Naive thymus-derived CD4-positive, alpha-beta T cell (primary cell): ENCODE measurements at regions not wholly inside any gene's neighbourhood (a gene's known extent, or its start where the extent isn't known, plus 50 kb on each side); places are given as distances from the start of the nearest gene placed in this dataset.

Source experiments
- ATAC-seq: fragments of 150-1000 bp; cut with Tn5 transposase; 2 replicates; pipeline ENCODE4 v1.10.0; 2021; ENCODE audit warnings: mild to moderate bottlenecking, moderate library complexity
- CTCF ChIA-PET: fragments of 350-600 bp; sonication (Branson Sonifier 250); formaldehyde crosslinking; loops from one replicate; lab custom pipeline; 2021; ENCODE audit warnings: antibody characterized with exemption; lab: Charles Lee
- POLR2A ChIA-PET: fragments of 350-600 bp; sonication (Branson Sonifier 250); formaldehyde crosslinking; loops from one replicate; lab custom pipeline; 2021; ENCODE audit warnings: antibody characterized with exemption, inconsistent platforms; lab: Charles Lee
- DNase-seq, 9 donors: peaks; one replicate each; pipeline versions ENCODE4 v3.0.0 to v3.0.0-alpha.2; 2020 to 2022; ENCODE audit warnings: mixed read lengths in 1 of 9
- H3K27ac ChIP-seq: one replicate; pipeline ENCODE4 v1.7.0; 2013; ENCODE audit warnings: mild to moderate bottlenecking, low read depth, low read length, moderate library complexity
- H3K27me3 ChIP-seq, 2 donors: one replicate each; pipeline ENCODE4 v1.7.0; 2013; ENCODE audit warnings: low read length in 2 of 2, mild to moderate bottlenecking in 2 of 2, moderate library complexity in 2 of 2; ENCODE audit not compliant: control insufficient read depth in 2 of 2, insufficient read depth in 2 of 2
- H3K36me3 ChIP-seq, 3 experiments: 1 replicate in 2 of 3; 2 replicates in 1 of 3; pipeline ENCODE4 v1.7.0; 2013; ENCODE audit warnings: low read length in 3 of 3, mild to moderate bottlenecking in 3 of 3, moderate library complexity in 1 of 3; ENCODE audit not compliant: insufficient read depth in 3 of 3, control insufficient read depth in 2 of 3
- H3K4me1 ChIP-seq, 2 donors: one replicate each; pipeline ENCODE4 v1.7.0; 2013; ENCODE audit warnings: low read length in 2 of 2, mild to moderate bottlenecking in 2 of 2, moderate library complexity in 1 of 2; ENCODE audit not compliant: control insufficient read depth in 2 of 2, insufficient read depth in 2 of 2
- H3K4me3 ChIP-seq: 2 replicates; pipeline ENCODE4 v1.7.0; 2013; ENCODE audit warnings: mild to moderate bottlenecking, low read length
- H3K9me3 ChIP-seq, 3 experiments: 1 replicate in 2 of 3; 2 replicates in 1 of 3; pipeline ENCODE4 v1.7.0; 2013; ENCODE audit warnings: low read length in 3 of 3; ENCODE audit not compliant: control insufficient read depth in 2 of 3
- H3K27ac Mint-ChIP-seq, 9 donors: one replicate each; pipeline ENCODE4 v1.8.0; 2020 to 2022; ENCODE audit warnings: mixed read lengths in 9 of 9, mild to moderate bottlenecking in 8 of 9, moderate library complexity in 5 of 9, inconsistent platforms in 2 of 9
- H3K27me3 Mint-ChIP-seq, 5 donors: one replicate each; pipeline ENCODE4 v1.8.0; 2021 to 2022; ENCODE audit warnings: mixed read lengths in 5 of 5, mild to moderate bottlenecking in 1 of 5
- H3K36me3 Mint-ChIP-seq, 5 donors: one replicate each; pipeline ENCODE4 v1.8.0; 2020 to 2022; ENCODE audit warnings: mixed read lengths in 5 of 5, mild to moderate bottlenecking in 3 of 5, inconsistent platforms in 1 of 5
- H3K4me1 Mint-ChIP-seq, 7 donors: one replicate each; pipeline ENCODE4 v1.8.0; 2020 to 2022; ENCODE audit warnings: mixed read lengths in 7 of 7, mild to moderate bottlenecking in 3 of 7, inconsistent platforms in 1 of 7
- H3K4me3 Mint-ChIP-seq, 10 donors: one replicate each; pipeline ENCODE4 v1.8.0; 2020 to 2022; ENCODE audit warnings: mild to moderate bottlenecking in 10 of 10, mixed read lengths in 10 of 10, moderate library complexity in 6 of 10, inconsistent platforms in 2 of 10
- H3K9me3 Mint-ChIP-seq, 11 donors: one replicate each; pipeline ENCODE4 v1.8.0; 2020 to 2022; ENCODE audit warnings: mixed read lengths in 11 of 11, mild to moderate bottlenecking in 4 of 11, inconsistent platforms in 1 of 11, moderate library complexity in 1 of 11
- intact Hi-C, 2 donors: fragments of 100-400 bp; cut with micrococcal nuclease; formaldehyde crosslinking; loops; one replicate each; pipeline ENCODE4 v1.15.1; 2023

DNA sequence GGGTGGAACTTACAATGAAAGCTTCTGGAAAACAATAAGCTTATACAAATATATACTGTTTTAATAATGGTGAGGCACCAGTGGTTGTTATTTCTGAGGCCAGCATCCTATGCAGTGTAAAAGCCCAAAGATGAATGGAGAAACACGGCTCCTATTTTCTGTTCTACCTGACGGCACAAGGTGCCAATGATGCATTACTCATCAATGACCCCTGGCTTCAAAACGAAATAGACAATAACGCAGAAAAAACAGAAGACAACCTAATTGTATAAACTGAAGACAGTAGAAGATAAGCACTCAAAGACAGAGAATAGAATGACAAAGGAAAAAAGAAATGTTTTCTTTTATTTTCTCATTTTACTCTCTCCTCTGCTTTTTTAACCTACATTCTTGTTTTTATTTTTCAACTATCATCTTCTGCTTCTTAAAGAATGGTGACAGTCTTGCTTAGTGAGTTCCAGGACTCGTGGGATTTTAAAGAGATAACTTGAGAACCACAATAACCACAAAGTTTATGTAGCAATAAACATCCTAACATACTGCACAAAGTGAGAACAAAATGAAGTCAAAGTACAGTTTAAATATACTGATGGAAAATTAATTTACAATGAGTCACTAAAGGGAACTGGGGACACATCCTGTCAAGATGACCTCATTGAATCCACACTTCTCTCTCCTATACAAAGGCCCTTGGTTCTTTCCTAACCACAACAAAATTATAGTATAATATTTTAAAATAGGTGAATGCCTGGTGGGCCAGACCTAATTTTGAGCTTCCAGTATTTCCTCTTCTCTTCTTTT lies 169.8 kb downstream of the BTC start:
- Mint-ChIP-seq H3K9me3 (no peaks in the 10 kb centered on the region), H3K4me3 (peak overlapping the region in 5 of 10 donors; percentile 6 to 56 (median 36)), H3K27me3 (peaks cover 0 to 2% (median 0%) of the 10 kb centered on the region in 5 donors), H3K4me1 (peaks cover 7 to 60% (median 46%) of the 10 kb centered on the region in 7 donors), H3K27ac (peak overlapping the region in 6 of 9 donors; percentile 13 to 68 (median 24)), H3K36me3 (no peaks in the 10 kb centered on the region)
- DNase-seq (peak in 3 of 9 donors; percentile 6 to 36 (median 15)), ATAC-seq (peak; percentile 65)
- Histone ChIP-seq H3K36me3 (no peaks in the 10 kb centered on the region), H3K4me3 (no peak overlapping the region), H3K4me1 (peaks cover 0 to 20% of the 10 kb centered on the region in 2 donors), H3K27me3 (no peaks in the 10 kb centered on the region), H3K9me3 (no peaks in the 10 kb centered on the region), H3K27ac (no peak overlapping the region)
- POLR2A ChIA-PET, result interaction anchor here (0.5 kb wide), 1 partner anchor 34 kb away, joined by 3 read pairs; no protein-coding TSS in a partner anchor
- CTCF ChIA-PET, result interaction anchor here (0.6 to 2.1 kb wide), 4 partner anchors 9 to 51 kb away, joined by 3 to 5 read pairs (median 4); no protein-coding TSS in a partner anchor
- intact Hi-C loops, result loop anchor here (1.0 to 5.0 kb wide), 5 partner anchors 8 to 467 kb away; partner anchors contain the start of genes EPGN (in 1 of the 2) and MTHFD2L (in 1 of the 2)

DNA sequence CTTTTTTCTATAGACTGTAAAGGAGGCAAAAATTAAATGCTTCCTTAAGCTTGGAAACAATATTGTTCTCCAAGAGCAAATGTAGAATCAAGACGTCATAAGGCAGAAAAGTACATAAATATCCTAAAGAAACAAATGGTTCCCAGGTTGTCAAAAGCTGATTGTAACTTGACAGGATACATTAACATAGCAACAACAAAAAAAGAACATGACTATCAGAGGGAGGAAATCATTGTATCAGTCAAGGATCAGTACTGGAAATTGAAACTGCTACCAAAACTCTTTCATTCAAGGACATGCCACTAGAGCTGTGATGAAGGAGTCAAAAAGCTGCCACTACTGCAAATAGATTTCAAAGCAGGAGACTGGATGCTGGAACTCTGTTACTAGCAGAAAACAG lies 168.3 kb downstream of the BTC start:
- ChIA-PET CTCF (interaction anchor here (1.1 kb wide), 1 partner anchor 248 kb away, joined by 5 read pairs; no protein-coding TSS in a partner anchor), POLR2A (interaction anchor here (0.6 kb wide), 1 partner anchor 326 kb away, joined by 3 read pairs; no protein-coding TSS in a partner anchor)
- peak overlapping the region in 2 of 10 donors; percentile 37 to 44 for H3K4me3 Mint-ChIP-seq
- H3K4me1 Mint-ChIP-seq, result peaks cover 7 to 74% (median 58%) of the 10 kb centered on the region in 7 donors
- Histone ChIP-seq H3K4me3 (no peak overlapping the region), H3K27ac (no peak overlapping the region), H3K4me1 (peaks cover 0 to 20% of the 10 kb centered on the region in 2 donors), H3K36me3 (no peaks in the 10 kb centered on the region), H3K27me3 (no peaks in the 10 kb centered on the region), H3K9me3 (no peaks in the 10 kb centered on the region)
- H3K27ac Mint-ChIP-seq, result peak overlapping the region in 6 of 9 donors; percentile 5 to 46 (median 32)
- H3K27me3 Mint-ChIP-seq, result peaks cover 0 to 2% (median 0%) of the 10 kb centered on the region in 5 donors
- H3K36me3 Mint-ChIP-seq, result no peaks in the 10 kb centered on the region
- DNase-seq (no peak), ATAC-seq (no peak)
- intact Hi-C loops, result loop anchor here (5.0 kb wide), 3 partner anchors 89 to 469 kb away; partner anchors contain the start of genes EPGN (in 1 of the 2) and MTHFD2L (in 1 of the 2)
- no peaks in the 10 kb centered on the region for H3K9me3 Mint-ChIP-seq

DNA sequence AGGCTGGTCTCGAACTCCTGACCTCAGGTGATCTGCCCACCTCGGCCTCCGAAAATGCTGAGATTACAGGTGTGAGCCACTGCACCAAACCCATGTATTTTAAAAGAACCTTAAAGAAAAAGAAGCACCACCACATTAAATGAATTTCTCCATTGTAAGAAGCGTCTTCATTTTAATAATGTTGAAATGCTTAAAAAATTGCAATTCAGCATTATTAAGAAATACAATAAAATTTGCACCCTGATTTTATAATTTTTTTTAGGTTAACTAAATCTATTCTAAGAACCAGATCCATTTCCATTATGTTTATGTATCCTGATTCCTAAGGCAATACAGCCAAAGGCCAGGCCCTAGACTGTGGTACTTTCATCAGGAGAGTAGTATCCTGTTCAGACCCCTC lies 167.2 kb downstream of the BTC start:
- Mint-ChIP-seq H3K4me1 (peaks cover 8 to 86% (median 68%) of the 10 kb centered on the region in 7 donors), H3K36me3 (no peaks in the 10 kb centered on the region), H3K27me3 (no peaks in the 10 kb centered on the region), H3K4me3 (no peak overlapping the region), H3K9me3 (no peaks in the 10 kb centered on the region), H3K27ac (peak overlapping the region in 1 of 9 donors; percentile 46)
- ChIA-PET CTCF (no interaction called here), POLR2A (no interaction called here)
- intact Hi-C loops, result loop anchor here (5.0 kb wide), 3 partner anchors 90 to 470 kb away; partner anchors contain the start of genes EPGN (in 1 of the 2) and MTHFD2L (in 1 of the 2)
- no peak for ATAC-seq
- no peak overlapping the region for H3K27ac ChIP-seq
- no peaks in the 10 kb centered on the region for H3K9me3 ChIP-seq
- DNase-seq, result no peak
- H3K4me1 ChIP-seq, result peaks cover 0 to 23% of the 10 kb centered on the region in 2 donors
- H3K36me3 ChIP-seq, result no peaks in the 10 kb centered on the region
- no peaks in the 10 kb centered on the region for H3K27me3 ChIP-seq
- H3K4me3 ChIP-seq, result no peak overlapping the region

DNA sequence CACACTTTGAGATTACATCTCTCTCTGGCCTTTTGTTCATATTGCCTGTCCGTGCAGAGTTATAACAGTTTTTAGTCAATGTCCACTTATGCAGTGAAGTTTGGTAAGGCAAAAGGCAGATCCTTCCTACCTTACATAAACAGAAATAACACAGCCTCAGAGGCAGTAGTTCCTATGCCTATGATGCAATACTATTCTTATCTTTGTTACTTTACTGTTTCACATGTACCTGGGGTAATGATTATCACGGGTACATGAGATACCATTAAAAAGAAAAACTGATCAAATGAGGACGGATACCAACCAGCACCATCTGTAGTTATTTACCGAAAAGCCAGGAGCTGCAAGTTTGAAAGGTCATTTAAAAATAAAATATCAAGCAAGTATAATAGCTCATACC lies 166.8 kb downstream of the BTC start:
- H3K9me3 Mint-ChIP-seq, result no peaks in the 10 kb centered on the region
- ChIA-PET CTCF (no interaction called here), POLR2A (no interaction called here)
- H3K27me3 Mint-ChIP-seq, result no peaks in the 10 kb centered on the region
- H3K4me3 Mint-ChIP-seq, result no peak overlapping the region
- ATAC-seq, result no peak
- no peak overlapping the region for H3K27ac Mint-ChIP-seq
- H3K9me3 ChIP-seq, result no peaks in the 10 kb centered on the region
- H3K4me3 ChIP-seq, result no peak overlapping the region
- no peak for DNase-seq
- H3K4me1 Mint-ChIP-seq, result peaks cover 9 to 90% (median 71%) of the 10 kb centered on the region in 7 donors
- no peaks in the 10 kb centered on the region for H3K36me3 ChIP-seq
- H3K36me3 Mint-ChIP-seq, result no peaks in the 10 kb centered on the region
- intact Hi-C loops, result loop anchor here (5.0 kb wide), 3 partner anchors 90 to 470 kb away; partner anchors contain the start of genes EPGN (in 1 of the 2) and MTHFD2L (in 1 of the 2)
- H3K27me3 ChIP-seq, result no peaks in the 10 kb centered on the region
- H3K4me1 ChIP-seq, result peaks cover 0 to 25% of the 10 kb centered on the region in 2 donors
- H3K27ac ChIP-seq, result no peak overlapping the region

DNA sequence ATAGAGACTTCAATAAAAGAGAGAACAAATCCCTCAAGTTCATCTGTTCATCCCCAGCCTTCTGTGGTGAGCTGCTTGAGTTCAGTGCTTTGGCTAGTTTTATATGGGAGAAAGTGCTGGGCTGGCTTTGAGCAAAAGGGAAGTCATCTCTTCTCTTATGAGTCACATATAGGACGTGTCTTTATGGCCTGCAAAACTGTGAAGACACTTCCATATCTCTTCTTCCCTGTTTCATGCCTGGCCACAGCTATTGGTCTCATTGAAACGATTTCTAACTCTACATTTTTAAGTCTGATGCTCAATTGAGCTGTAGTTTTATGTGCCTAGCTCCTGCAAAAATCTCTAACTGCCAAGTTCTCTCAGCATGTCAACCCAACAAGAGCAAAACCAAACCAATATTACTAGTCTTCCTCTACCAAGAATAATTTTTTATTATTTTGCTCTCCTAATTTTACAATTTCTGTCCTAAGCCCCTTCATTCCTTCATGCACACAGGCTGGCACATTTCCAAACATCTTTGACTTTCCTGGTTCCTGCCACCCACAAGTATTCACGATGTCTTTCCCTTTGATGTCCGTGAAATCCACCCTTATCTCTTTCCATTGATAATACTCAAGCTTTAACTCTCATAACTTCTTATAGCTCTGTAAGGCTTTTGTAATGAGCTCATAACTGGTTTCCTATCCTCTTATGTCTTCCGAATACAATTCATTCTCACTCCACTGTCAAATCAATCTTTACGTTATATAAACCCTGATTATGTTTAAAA lies 165.3 kb downstream of the BTC start:
- Histone ChIP-seq H3K4me1 (peaks cover 0 to 36% of the 10 kb centered on the region in 2 donors), H3K27me3 (no peaks in the 10 kb centered on the region), H3K9me3 (no peaks in the 10 kb centered on the region), H3K27ac (no peak overlapping the region), H3K36me3 (no peaks in the 10 kb centered on the region), H3K4me3 (no peak overlapping the region)
- Mint-ChIP-seq H3K27me3 (no peaks in the 10 kb centered on the region), H3K4me1 (peaks cover 16 to 94% (median 76%) of the 10 kb centered on the region in 7 donors), H3K27ac (peak overlapping the region in 1 of 9 donors; percentile 0), H3K9me3 (no peaks in the 10 kb centered on the region), H3K36me3 (no peaks in the 10 kb centered on the region), H3K4me3 (no peak overlapping the region)
- CTCF ChIA-PET, result interaction anchor here (0.6 to 1.4 kb wide), 3 partner anchors 46 to 976 kb away, joined by 3 read pairs; no protein-coding TSS in a partner anchor
- POLR2A ChIA-PET, result no interaction called here
- ATAC-seq (peak; percentile 72), DNase-seq (no peak)
- intact Hi-C loops, result loop anchor here (5.0 kb wide), 3 partner anchors 92 to 472 kb away; partner anchors contain the start of genes EPGN (in 1 of the 2) and MTHFD2L (in 1 of the 2)

DNA sequence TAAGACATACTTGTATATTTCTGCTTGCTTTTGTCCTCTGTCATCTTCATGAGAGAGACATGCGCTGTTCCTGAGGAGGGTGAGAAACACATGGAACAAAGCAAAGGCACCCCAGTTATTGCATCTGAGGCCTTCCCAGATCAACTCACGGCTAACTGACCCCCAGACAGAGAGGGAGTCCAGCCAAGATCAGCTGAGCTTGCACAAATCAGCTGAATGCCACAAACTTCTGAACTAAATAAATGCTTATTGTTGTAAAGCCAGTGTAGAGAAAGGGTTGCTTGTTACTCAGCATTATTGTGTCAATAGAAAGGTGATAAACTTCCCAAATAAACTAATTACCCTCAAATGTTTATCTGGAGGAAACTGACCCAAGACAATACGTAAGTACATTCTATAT lies 163.8 kb downstream of the BTC start:
- ATAC-seq (no peak), DNase-seq (no peak)
- H3K4me3 Mint-ChIP-seq, result no peak overlapping the region
- H3K27me3 Mint-ChIP-seq, result peaks cover 0 to 3% (median 0%) of the 10 kb centered on the region in 5 donors
- H3K4me1 Mint-ChIP-seq, result peaks cover 12 to 85% (median 65%) of the 10 kb centered on the region in 7 donors
- H3K9me3 ChIP-seq, result no peaks in the 10 kb centered on the region
- CTCF ChIA-PET, result no interaction called here
- H3K36me3 ChIP-seq, result no peaks in the 10 kb centered on the region
- no peak overlapping the region for H3K4me3 ChIP-seq
- H3K9me3 Mint-ChIP-seq, result no peaks in the 10 kb centered on the region
- H3K4me1 ChIP-seq, result peaks cover 0 to 25% of the 10 kb centered on the region in 2 donors
- H3K27ac Mint-ChIP-seq, result peak overlapping the region in 5 of 9 donors; percentile 27 to 38 (median 32)
- H3K27ac ChIP-seq, result no peak overlapping the region
- H3K27me3 ChIP-seq, result no peaks in the 10 kb centered on the region
- H3K36me3 Mint-ChIP-seq, result no peaks in the 10 kb centered on the region
- intact Hi-C loops, result no loop called here
- POLR2A ChIA-PET, result no interaction called here
